ENCODE measurements at regions not wholly inside any gene's neighbourhood (a gene's known extent, or its start where the extent isn't known, plus 50 kb on each side); places are given as distances from the start of the nearest gene placed in this dataset.

GRCh38 chr11:26828288-26828687, 106.4 kb upstream of the SLC5A12 start (continued):
- TF ChIP-seq MAFF (IDR thresholded peaks at IDR 0.05; ENCODE audit: low read depth, low read length) (no peak), ZNF619 (CRISPR knock-in tag; IDR thresholded peaks at IDR 0.05) (no peak)

- intact Hi-C loops (cut with micrococcal nuclease; ENCODE audit: unreplicated experiment) = no loop called here
- no peaks in the 10 kb centered on the region for H4K20me1 ChIP-seq (ENCODE audit: insufficient read depth, low read length)
- no peak overlapping the region for H2AFZ ChIP-seq (ENCODE audit: low read length)
- no peak for FAIRE-seq
- no peaks in the 10 kb centered on the region for H3K9me3 ChIP-seq (ENCODE audit: low read length)
- H3K79me2 ChIP-seq (ENCODE audit: insufficient read depth, low read length) = no peaks in the 10 kb centered on the region
- BruUV-seq (replicated peaks) = no TSS peak
- no peak overlapping the region for H3K9ac ChIP-seq (ENCODE audit: insufficient read depth, low read depth, low read length)
- H3K36me3 ChIP-seq (replicated peaks in 1 of 2; ENCODE audit: control insufficient read depth in 1 of 2, insufficient read depth in 2 of 2, low read length in 2 of 2) = no peaks in the 10 kb centered on the region
- CTCF ChIA-PET (ENCODE audit: low intra/inter-chr PET ratio, low total read pairs) = no interaction called here
- H3K27ac ChIP-seq (ENCODE audit: extremely low read length, insufficient read depth, low read length) = no peak overlapping the region
- H3K4me1 ChIP-seq (ENCODE audit: insufficient read depth, low read length) = no peaks in the 10 kb centered on the region
- in situ Hi-C loops (cut with HindIII; ENCODE audit: extremely low pct_ligation_motif_present, low pct_unique_long_range_greater_than_20kb) = no loop called here
- no peaks in the 10 kb centered on the region; a peak in 1 of 5 replicates for H3K27me3 ChIP-seq (ENCODE audit: control insufficient read depth in 1 of 2, insufficient read depth in 2 of 2, low read length in 2 of 2)
- 4% methylated on average over 1 of the region's 1 CpG for WGBS (ENCODE audit: low lambda C conversion rate)
- DNase-seq (ENCODE audit: low spot score) = no peak
- no peak for ATAC-seq
- POLR2A ChIA-PET = no interaction called here
- H3K4me3 ChIP-seq (replicated peaks in 1 of 3; ENCODE audit: insufficient read depth in 1 of 3, low read depth in 2 of 3, low read length in 3 of 3) = no peak overlapping the region
- H3K4me2 ChIP-seq (ENCODE audit: low read depth, low read length) = no peak overlapping the region
- TF ChIP-seq NR2F2 (IDR thresholded peaks at IDR 0.05; ENCODE audit: borderline replicate concordance, low read depth) (no peak), U2AF1 (optimal IDR thresholded peaks at IDR 0.05; ENCODE audit: low read depth, low read length) (no peak), IRF9 (CRISPR knock-in tag; IDR thresholded peaks at IDR 0.05; ENCODE audit: borderline replicate concordance) (no peak), MTF1 (CRISPR knock-in tag; IDR thresholded peaks at IDR 0.05) (no peak), JARID2 (CRISPR knock-in tag; IDR thresholded peaks at IDR 0.05; ENCODE audit: insufficient replicate concordance) (no peak), ELF3 (CRISPR knock-in tag; IDR thresholded peaks at IDR 0.05) (no peak), ZNF614 (CRISPR knock-in tag; IDR thresholded peaks at IDR 0.05; ENCODE audit: borderline replicate concordance) (no peak), ZBTB33 (CRISPR knock-in tag; IDR thresholded peaks at IDR 0.05) (no peak), FUBP1 (CRISPR knock-in tag; IDR thresholded peaks at IDR 0.05; ENCODE audit: borderline replicate concordance) (no peak), JUND (CRISPR knock-in tag; IDR thresholded peaks at IDR 0.05) (no peak), MIER2 (CRISPR knock-in tag; IDR thresholded peaks at IDR 0.05) (no peak)
Measured at GRCh38 chr11:26830218-26830617, 108.4 kb upstream of the SLC5A12 start.

Data from HepG2 (cell line).